OCI-LY7 (cell line): ENCODE measurements at regions not wholly inside any gene's neighbourhood (a gene's known extent, or its start where the extent isn't known, plus 50 kb on each side); places are given as distances from the start of the nearest gene placed in this dataset.

Experiments used
- BruUV-seq: library from RNA; stranded (reverse); fragments of 400-500 nt; replicated peaks from 2 replicates; lab custom pipeline; 2021; lab: Mats Ljungman, UMichigan
- CTCF ChIA-PET: fragments of 300-600 bp; sonication (Branson Sonifier 250); formaldehyde crosslinking; loops from one replicate; lab custom pipeline; 2022; ENCODE audit warnings: antibody characterized with exemption; ENCODE audit not compliant: unreplicated experiment; lab: Charles Lee
- POLR2A ChIA-PET: fragments of 300-600 bp; sonication (Branson Sonifier 250); formaldehyde crosslinking; loops from one replicate; lab custom pipeline; 2022; ENCODE audit warnings: antibody characterized with exemption; lab: Charles Lee
- DNase-seq: peaks from one replicate; pipeline ENCODE4 v3.0.0-alpha.2; 2015; ENCODE audit warnings: low spot score
- H2AFZ ChIP-seq: fragments of 200-600 bp; sonication (generic), shearing (Covaris generic); 2 replicates; pipeline ENCODE4 v1.6.1; 2014; ENCODE audit warnings: mild to moderate bottlenecking, antibody characterized with exemption, low read length, moderate library complexity
- H3K27ac ChIP-seq: fragments of 200-600 bp; sonication (generic); 2 replicates; pipeline ENCODE4 v1.5.1; 2014; ENCODE audit warnings: mixed run types, low read depth, mild to moderate bottlenecking, moderate library complexity, low read length, inconsistent platforms; ENCODE audit not compliant: poor library complexity, severe bottlenecking
- H3K36me3 ChIP-seq: fragments of 200-600 bp; sonication (generic); 2 replicates; pipeline ENCODE4 v1.6.1; 2014; ENCODE audit warnings: mild to moderate bottlenecking, antibody characterized with exemption, low read length, moderate library complexity, mixed read lengths; ENCODE audit not compliant: insufficient read depth
- H3K4me1 ChIP-seq: fragments of 200-600 bp; sonication (generic); 2 replicates; pipeline ENCODE4 v1.5.1; 2014; ENCODE audit warnings: mild to moderate bottlenecking, low read length; ENCODE audit not compliant: insufficient read depth, poor library complexity, severe bottlenecking
- H3K4me2 ChIP-seq: fragments of 200-600 bp; sonication (generic); 2 replicates; pipeline ENCODE4 v1.6.1; 2014; ENCODE audit warnings: mild to moderate bottlenecking, low read length
- H3K4me3 ChIP-seq: fragments of 200-600 bp; sonication (generic); 2 replicates; pipeline ENCODE4 v1.5.1; 2014; ENCODE audit warnings: mild to moderate bottlenecking, low read depth, low read length; ENCODE audit not compliant: poor library complexity, severe bottlenecking
- H3K79me2 ChIP-seq: fragments of 200-600 bp; sonication (generic); 2 replicates; pipeline ENCODE4 v1.6.1; 2016; ENCODE audit warnings: low read depth, mild to moderate bottlenecking, low read length, moderate library complexity, mixed read lengths; ENCODE audit not compliant: insufficient read depth
- H3K9me2 ChIP-seq: fragments of 200-600 bp; sonication (generic); 2 replicates; pipeline ENCODE4 v1.6.1; 2016; ENCODE audit warnings: mild to moderate bottlenecking, low read length, mixed read lengths; ENCODE audit not compliant: insufficient read depth
- H3K9me3 ChIP-seq: fragments of 200-600 bp; sonication (generic); 2 replicates; pipeline ENCODE4 v1.6.1; 2014; ENCODE audit warnings: mild to moderate bottlenecking, mixed run types, low read length, mixed read lengths
- H4K20me1 ChIP-seq: fragments of 200-600 bp; sonication (generic); 2 replicates; pipeline ENCODE4 v1.6.1; 2014; ENCODE audit warnings: mild to moderate bottlenecking, antibody characterized with exemption, low read length, moderate library complexity, mixed read lengths; ENCODE audit not compliant: insufficient read depth
- EZH2phosphoT487 ChIP-seq: fragments of 200-600 bp; sonication (generic); IDR thresholded peaks from 2 replicates; pipeline ENCODE4 v1.6.1; 2018; ENCODE audit warnings: low read depth, borderline replicate concordance, mild to moderate bottlenecking, mixed run types, antibody characterized with exemption, low read length, moderate library complexity, mixed read lengths
- intact Hi-C: fragments of 100-400 bp; cut with micrococcal nuclease; formaldehyde crosslinking; loops from one replicate; pipeline ENCODE4 v1.10.0; 2022; ENCODE audit not compliant: unreplicated experiment
- TF ChIP-seq, protein P1 (sequence below): fragments of 200-600 bp; sonication (generic); conservative IDR thresholded peaks from 2 replicates; pipeline ENCODE4 v1.5.1; 2014; ENCODE audit warnings: mild to moderate bottlenecking, antibody characterized with exemption, low read length, moderate library complexity, mixed read lengths

GRCh38 chr5:122576256-122577016 is 198.4 kb upstream of the SNX2 start:
- no peak for TF ChIP-seq EZH2phosphoT487
- TF ChIP-seq, protein P1, sequence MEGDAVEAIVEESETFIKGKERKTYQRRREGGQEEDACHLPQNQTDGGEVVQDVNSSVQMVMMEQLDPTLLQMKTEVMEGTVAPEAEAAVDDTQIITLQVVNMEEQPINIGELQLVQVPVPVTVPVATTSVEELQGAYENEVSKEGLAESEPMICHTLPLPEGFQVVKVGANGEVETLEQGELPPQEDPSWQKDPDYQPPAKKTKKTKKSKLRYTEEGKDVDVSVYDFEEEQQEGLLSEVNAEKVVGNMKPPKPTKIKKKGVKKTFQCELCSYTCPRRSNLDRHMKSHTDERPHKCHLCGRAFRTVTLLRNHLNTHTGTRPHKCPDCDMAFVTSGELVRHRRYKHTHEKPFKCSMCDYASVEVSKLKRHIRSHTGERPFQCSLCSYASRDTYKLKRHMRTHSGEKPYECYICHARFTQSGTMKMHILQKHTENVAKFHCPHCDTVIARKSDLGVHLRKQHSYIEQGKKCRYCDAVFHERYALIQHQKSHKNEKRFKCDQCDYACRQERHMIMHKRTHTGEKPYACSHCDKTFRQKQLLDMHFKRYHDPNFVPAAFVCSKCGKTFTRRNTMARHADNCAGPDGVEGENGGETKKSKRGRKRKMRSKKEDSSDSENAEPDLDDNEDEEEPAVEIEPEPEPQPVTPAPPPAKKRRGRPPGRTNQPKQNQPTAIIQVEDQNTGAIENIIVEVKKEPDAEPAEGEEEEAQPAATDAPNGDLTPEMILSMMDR = no peak
- Histone ChIP-seq H3K4me2 (no peak overlapping the region), H3K4me3 (no peak overlapping the region), H3K36me3 (no peaks in the 10 kb centered on the region), H2AFZ (no peak overlapping the region), H3K9me3 (no peaks in the 10 kb centered on the region), H3K4me1 (no peaks in the 10 kb centered on the region), H4K20me1 (no peaks in the 10 kb centered on the region), H3K9me2 (no peaks in the 10 kb centered on the region), H3K27ac (no peak overlapping the region), H3K79me2 (no peaks in the 10 kb centered on the region)
- no peak for DNase-seq
- ChIA-PET CTCF (no interaction called here), POLR2A (no interaction called here)
- intact Hi-C loops = no loop called here
- BruUV-seq = no TSS peak

GRCh38 chr5:122581629-122582028 is 193.3 kb upstream of the SNX2 start:
- no TSS peak for BruUV-seq
- H3K79me2 ChIP-seq = no peaks in the 10 kb centered on the region
- TF ChIP-seq, protein P1 = no peak
- TF ChIP-seq EZH2phosphoT487 = no peak
- H3K9me3 ChIP-seq = no peaks in the 10 kb centered on the region
- intact Hi-C loops = no loop called here
- ChIA-PET POLR2A (no interaction called here), CTCF (no interaction called here)
- H3K36me3 ChIP-seq = no peaks in the 10 kb centered on the region
- DNase-seq = no peak
- H3K4me1 ChIP-seq = no peaks in the 10 kb centered on the region
- H3K27ac ChIP-seq = no peak overlapping the region
- H3K9me2 ChIP-seq = no peaks in the 10 kb centered on the region
- no peak overlapping the region for H3K4me3 ChIP-seq
- no peaks in the 10 kb centered on the region for H4K20me1 ChIP-seq
- H3K4me2 ChIP-seq = no peak overlapping the region
- H2AFZ ChIP-seq = no peak overlapping the region
